ENCODE measurements at regions not wholly inside any gene's neighbourhood (a gene's known extent, or its start where the extent isn't known, plus 50 kb on each side); places are given as distances from the start of the nearest gene placed in this dataset.

DNA sequence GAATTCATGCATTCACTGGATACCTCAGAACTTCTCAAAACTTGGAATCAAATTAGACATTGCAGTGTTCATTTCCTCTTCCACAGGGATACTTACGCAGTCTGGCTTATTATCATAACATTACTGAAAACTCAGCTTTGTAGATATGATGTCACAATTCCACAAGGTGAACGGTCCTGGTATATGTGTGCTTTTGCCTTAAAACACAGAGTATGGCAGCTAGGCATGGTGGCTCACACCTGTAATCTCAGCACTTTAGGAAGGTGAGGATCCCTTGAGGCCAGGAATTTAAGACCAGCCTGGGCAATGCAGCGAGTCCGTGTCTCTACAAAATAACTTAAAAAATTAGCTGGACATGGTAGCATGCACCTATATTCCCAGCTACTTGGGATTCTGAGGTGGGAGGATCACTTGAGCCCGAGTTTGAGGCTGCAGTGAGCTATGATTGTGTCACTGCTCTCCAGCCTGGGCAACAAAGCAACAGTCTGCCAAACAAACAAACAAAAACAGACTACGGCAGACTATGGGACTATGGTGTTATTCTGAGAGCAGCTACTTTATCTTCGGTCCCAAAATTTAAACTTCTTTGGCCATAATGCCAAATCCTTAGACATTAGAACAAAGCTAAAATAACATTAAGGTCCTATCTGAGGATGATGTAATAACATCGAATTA is 1191.9 kb upstream of the SLC39A10 start:
- no peak for TF ChIP-seq KDM5A (IDR thresholded peaks at IDR 0.05; ENCODE audit: low read length)
- TF ChIP-seq CEBPB (IDR thresholded peaks at IDR 0.05; ENCODE audit: low read depth, low read length) = no peak
- TF ChIP-seq HDAC2 (IDR thresholded peaks at IDR 0.05; ENCODE audit: borderline replicate concordance in 1 of 2, low read depth in 2 of 2, low read length in 2 of 2) = no peak
- TF ChIP-seq SAP30 (IDR thresholded peaks at IDR 0.05; ENCODE audit: insufficient read depth, insufficient replicate concordance, low read length) = no peak
- TF ChIP-seq, protein P1, sequence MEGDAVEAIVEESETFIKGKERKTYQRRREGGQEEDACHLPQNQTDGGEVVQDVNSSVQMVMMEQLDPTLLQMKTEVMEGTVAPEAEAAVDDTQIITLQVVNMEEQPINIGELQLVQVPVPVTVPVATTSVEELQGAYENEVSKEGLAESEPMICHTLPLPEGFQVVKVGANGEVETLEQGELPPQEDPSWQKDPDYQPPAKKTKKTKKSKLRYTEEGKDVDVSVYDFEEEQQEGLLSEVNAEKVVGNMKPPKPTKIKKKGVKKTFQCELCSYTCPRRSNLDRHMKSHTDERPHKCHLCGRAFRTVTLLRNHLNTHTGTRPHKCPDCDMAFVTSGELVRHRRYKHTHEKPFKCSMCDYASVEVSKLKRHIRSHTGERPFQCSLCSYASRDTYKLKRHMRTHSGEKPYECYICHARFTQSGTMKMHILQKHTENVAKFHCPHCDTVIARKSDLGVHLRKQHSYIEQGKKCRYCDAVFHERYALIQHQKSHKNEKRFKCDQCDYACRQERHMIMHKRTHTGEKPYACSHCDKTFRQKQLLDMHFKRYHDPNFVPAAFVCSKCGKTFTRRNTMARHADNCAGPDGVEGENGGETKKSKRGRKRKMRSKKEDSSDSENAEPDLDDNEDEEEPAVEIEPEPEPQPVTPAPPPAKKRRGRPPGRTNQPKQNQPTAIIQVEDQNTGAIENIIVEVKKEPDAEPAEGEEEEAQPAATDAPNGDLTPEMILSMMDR (IDR thresholded peaks at IDR 0.05; ENCODE audit: control extremely low read depth in 1 of 3, insufficient read depth in 1 of 3, low read depth in 1 of 3, low read length in 3 of 3) = no peak
- no peak for TF ChIP-seq BACH1 (IDR thresholded peaks at IDR 0.05; ENCODE audit: low read length)
- TF ChIP-seq JUND (IDR thresholded peaks at IDR 0.05; ENCODE audit: low read length) = no peak
- no peak for TF ChIP-seq YY1 (IDR thresholded peaks at IDR 0.05; ENCODE audit: low read depth, low read length)
- TF ChIP-seq TAF7 (optimal IDR thresholded peaks at IDR 0.05; ENCODE audit: borderline replicate concordance, low read depth, low read length) = no peak
- no peak for TF ChIP-seq POLR2A (IDR thresholded peaks at IDR 0.05; ENCODE audit: control extremely low read depth in 1 of 2, low read depth in 2 of 2, low read length in 2 of 2)
- TF ChIP-seq SP2 (IDR thresholded peaks at IDR 0.05; ENCODE audit: low read length) = no peak
- no peak for TF ChIP-seq KDM1A (IDR thresholded peaks at IDR 0.05; ENCODE audit: borderline replicate concordance, low read length)
